ENCODE measurements at regions not wholly inside any gene's neighbourhood (a gene's known extent, or its start where the extent isn't known, plus 50 kb on each side); places are given as distances from the start of the nearest gene placed in this dataset.

- WGBS, 10 experiments = 83 to 100% (median 95%) methylated on average over 1 to 4 of the region's 4 CpGs; no CpG with 5 or more reads in 1 of the 10 experiments
- no peak overlapping the region for H3K4me3 ChIP-seq
- H3K27ac ChIP-seq = no peak overlapping the region
- ATAC-seq (replicated peaks in 6 of 8) = no peak
- H3K4me1 ChIP-seq (replicated peaks in 1 of 2) = no peaks in the 10 kb centered on the region
- in situ Hi-C loops (cut with MboI; ENCODE audit: low pct_unique_long_range_greater_than_20kb in 2 of 9, low sequenced_read_pairs in 9 of 9, unreplicated experiment in 9 of 9) = no loop called here
Observed at GRCh38 chr14:71472356-71473340, 459.6 kb upstream of the RGS6 start.

GRCh38 chr14:71473843-71474242, 458.4 kb upstream of the RGS6 start:
- WGBS, 10 experiments = 89 to 100% (median 100%) methylated on average over 2 of the region's 2 CpGs; no CpG with 5 or more reads in 3 of the 10 experiments
- no peak overlapping the region for H3K27ac ChIP-seq
- no peak overlapping the region for H3K4me3 ChIP-seq
- ATAC-seq (replicated peaks in 6 of 8) = no peak
- in situ Hi-C loops (cut with MboI; ENCODE audit: low pct_unique_long_range_greater_than_20kb in 2 of 9, low sequenced_read_pairs in 9 of 9, unreplicated experiment in 9 of 9) = no loop called here
- no peaks in the 10 kb centered on the region for H3K4me1 ChIP-seq (replicated peaks in 1 of 2)

- in situ Hi-C loops (cut with MboI; ENCODE audit: low pct_unique_long_range_greater_than_20kb in 2 of 9, low sequenced_read_pairs in 9 of 9, unreplicated experiment in 9 of 9) = no loop called here
- Histone ChIP-seq H3K4me1 (replicated peaks in 1 of 2) (no peaks in the 10 kb centered on the region), H3K4me3 (no peak overlapping the region), H3K27ac (no peak overlapping the region)
- ATAC-seq (replicated peaks in 6 of 8) = peak in 2 of 8 experiments; percentile 21 to 63
- WGBS, 10 experiments = 25 to 100% (median 78%) methylated on average over 1 to 4 of the region's 4 CpGs; no CpG with 5 or more reads in 2 of the 10 experiments
Observed at GRCh38 chr14:71474301-71475265, 457.6 kb upstream of the RGS6 start.

- Histone ChIP-seq H3K27ac (no peak overlapping the region), H3K4me3 (no peak overlapping the region), H3K4me1 (replicated peaks in 1 of 2) (no peaks in the 10 kb centered on the region)
- 71 to 100% (median 86%) methylated on average over 1 to 4 of the region's 5 CpGs; no CpG with 5 or more reads in 2 of the 10 experiments for WGBS, 10 experiments
- ATAC-seq (replicated peaks in 6 of 8) = no peak
- in situ Hi-C loops (cut with MboI; ENCODE audit: low pct_unique_long_range_greater_than_20kb in 2 of 9, low sequenced_read_pairs in 9 of 9, unreplicated experiment in 9 of 9) = no loop called here
Observed at GRCh38 chr14:71475916-71476315, 456.3 kb upstream of the RGS6 start.

- in situ Hi-C loops (cut with MboI; ENCODE audit: low pct_unique_long_range_greater_than_20kb in 2 of 9, low sequenced_read_pairs in 9 of 9, unreplicated experiment in 9 of 9) = no loop called here
- no peak overlapping the region for H3K27ac ChIP-seq
- no peak for ATAC-seq (replicated peaks in 6 of 8)
Observed at GRCh38 chr14:71478542-71478941, 453.7 kb upstream of the RGS6 start.

GRCh38 chr14:71481021-71481654, 451.1 kb upstream of the RGS6 start:
- no peak overlapping the region for H3K27ac ChIP-seq
- no peaks in the 10 kb centered on the region for H3K4me1 ChIP-seq (replicated peaks in 1 of 2)
- ATAC-seq (replicated peaks in 6 of 8) = no peak
- H3K4me3 ChIP-seq = no peak overlapping the region
- in situ Hi-C loops (cut with MboI; ENCODE audit: low pct_unique_long_range_greater_than_20kb in 2 of 9, low sequenced_read_pairs in 9 of 9, unreplicated experiment in 9 of 9) = no loop called here
- 20 to 100% (median 80%) methylated on average over 1 to 4 of the region's 4 CpGs for WGBS, 10 experiments

More at GRCh38 chr14:71478542-71478941, 453.7 kb upstream of the RGS6 start:
- WGBS, 10 experiments = 59 to 92% (median 64%) methylated on average over 1 to 4 of the region's 4 CpGs
- Histone ChIP-seq H3K4me1 (replicated peaks in 1 of 2) (no peaks in the 10 kb centered on the region), H3K4me3 (no peak overlapping the region)

GRCh38 chr14:71482671-71483070, 449.6 kb upstream of the RGS6 start:
- ATAC-seq (replicated peaks in 6 of 8) = no peak
- 51 to 100% (median 90%) methylated on average over 1 to 2 of the region's 2 CpGs; no CpG with 5 or more reads in 1 of the 10 experiments for WGBS, 10 experiments
- H3K27ac ChIP-seq = no peak overlapping the region
- in situ Hi-C loops (cut with MboI; ENCODE audit: low pct_unique_long_range_greater_than_20kb in 2 of 9, low sequenced_read_pairs in 9 of 9, unreplicated experiment in 9 of 9) = no loop called here
- H3K4me1 ChIP-seq (replicated peaks in 1 of 2) = no peaks in the 10 kb centered on the region
- H3K4me3 ChIP-seq = no peak overlapping the region

- WGBS, 10 experiments = 20 to 100% (median 96%) methylated on average over 1 to 3 of the region's 3 CpGs; no CpG with 5 or more reads in 1 of the 10 experiments
- no peak for ATAC-seq (replicated peaks in 6 of 8)
- no peaks in the 10 kb centered on the region for H3K4me1 ChIP-seq (replicated peaks in 1 of 2)
- H3K27ac ChIP-seq = no peak overlapping the region
- no peak overlapping the region for H3K4me3 ChIP-seq
- in situ Hi-C loops (cut with MboI; ENCODE audit: low pct_unique_long_range_greater_than_20kb in 2 of 9, low sequenced_read_pairs in 9 of 9, unreplicated experiment in 9 of 9) = no loop called here
Observed at GRCh38 chr14:71483154-71483553, 449.1 kb upstream of the RGS6 start.

GRCh38 chr14:71485833-71486232, 446.4 kb upstream of the RGS6 start:
- Histone ChIP-seq H3K4me3 (no peak overlapping the region), H3K4me1 (replicated peaks in 1 of 2) (no peaks in the 10 kb centered on the region), H3K27ac (no peak overlapping the region)
- no peak for ATAC-seq (replicated peaks in 6 of 8)
- 90 to 100% (median 100%) methylated on average over 2 of the region's 2 CpGs; no CpG with 5 or more reads in 2 of the 10 experiments for WGBS, 10 experiments
- in situ Hi-C loops (cut with MboI; ENCODE audit: low pct_unique_long_range_greater_than_20kb in 2 of 9, low sequenced_read_pairs in 9 of 9, unreplicated experiment in 9 of 9) = no loop called here

GRCh38 chr14:71486279-71486678, 445.9 kb upstream of the RGS6 start:
- no peaks in the 10 kb centered on the region for H3K4me1 ChIP-seq (replicated peaks in 1 of 2)
- no peak overlapping the region for H3K4me3 ChIP-seq
- in situ Hi-C loops (cut with MboI; ENCODE audit: low pct_unique_long_range_greater_than_20kb in 2 of 9, low sequenced_read_pairs in 9 of 9, unreplicated experiment in 9 of 9) = no loop called here
- 80 to 100% (median 100%) methylated on average over 1 to 2 of the region's 2 CpGs; no CpG with 5 or more reads in 2 of the 10 experiments for WGBS, 10 experiments
- H3K27ac ChIP-seq = no peak overlapping the region
- no peak for ATAC-seq (replicated peaks in 6 of 8)

- no peak for ATAC-seq (replicated peaks in 6 of 8)
- Histone ChIP-seq H3K27ac (no peak overlapping the region), H3K4me3 (no peak overlapping the region), H3K4me1 (replicated peaks in 1 of 2) (no peaks in the 10 kb centered on the region)
- in situ Hi-C loops (cut with MboI; ENCODE audit: low pct_unique_long_range_greater_than_20kb in 2 of 9, low sequenced_read_pairs in 9 of 9, unreplicated experiment in 9 of 9) = no loop called here
Observed at GRCh38 chr14:71487449-71487848, 444.8 kb upstream of the RGS6 start.

- no peak overlapping the region for H3K4me3 ChIP-seq
- WGBS, 10 experiments = 17 to 100% (median 69%) methylated on average over 1 to 2 of the region's 2 CpGs; no CpG with 5 or more reads in 2 of the 10 experiments
- no peaks in the 10 kb centered on the region for H3K4me1 ChIP-seq (replicated peaks in 1 of 2)
- no peak overlapping the region for H3K27ac ChIP-seq
- in situ Hi-C loops (cut with MboI; ENCODE audit: low pct_unique_long_range_greater_than_20kb in 2 of 9, low sequenced_read_pairs in 9 of 9, unreplicated experiment in 9 of 9) = no loop called here
- ATAC-seq (replicated peaks in 6 of 8) = peak in 2 of 8 experiments; percentile 40 to 47
Observed at GRCh38 chr14:71487941-71488340, 444.3 kb upstream of the RGS6 start.

Data from motor neuron (in vitro differentiated cells).